Spleen (tissue), 11 donors: ENCODE measurements at regions not wholly inside any gene's neighbourhood (a gene's known extent, or its start where the extent isn't known, plus 50 kb on each side); places are given as distances from the start of the nearest gene placed in this dataset.

Experiments used
- DNase-seq: peaks from one replicate; pipeline ENCODE4 v3.0.0-alpha.2; 2020
- H3K27ac ChIP-seq, 8 donors: fragments of 200-600 bp; sonication (generic) in 7 of 8; 1 replicate in 4 of 8; 2 replicates in 4 of 8; pipeline versions ENCODE4 v1.5.0 to v1.8.0; 2016 to 2021; ENCODE audit warnings: inconsistent platforms in 4 of 8, mild to moderate bottlenecking in 4 of 8, moderate library complexity in 1 of 8
- H3K27me3 ChIP-seq, 7 donors: fragments of 200-600 bp; sonication (generic) in 6 of 7; replicated peaks in 1 of 7; 1 replicate in 4 of 7; 2 replicates in 3 of 7; pipeline versions ENCODE4 v1.5.0 to v1.8.0; 2016 to 2021; ENCODE audit warnings: inconsistent platforms in 3 of 7, mild to moderate bottlenecking in 1 of 7
- H3K36me3 ChIP-seq, 6 donors: fragments of 200-600 bp; sonication (generic) in 5 of 6; 1 replicate in 4 of 6; 2 replicates in 2 of 6; pipeline versions ENCODE4 v1.5.0 to v1.8.0; 2016 to 2021; ENCODE audit warnings: inconsistent platforms in 2 of 6
- H3K4me1 ChIP-seq, 6 donors: fragments of 200-600 bp; sonication (generic) in 5 of 6; 1 replicate in 3 of 6; 2 replicates in 3 of 6; pipeline versions ENCODE4 v1.5.0 to v1.8.0; 2016 to 2021; ENCODE audit warnings: inconsistent platforms in 3 of 6
- H3K4me3 ChIP-seq, 8 donors: fragments of 200-600 bp; sonication (generic) in 7 of 8; 1 replicate in 4 of 8; 2 replicates in 4 of 8; pipeline versions ENCODE4 v1.5.0 to v1.8.0; 2016 to 2021; ENCODE audit warnings: inconsistent platforms in 4 of 8, mild to moderate bottlenecking in 4 of 8, moderate library complexity in 2 of 8
- H3K9me3 ChIP-seq, 8 donors: fragments of 200-600 bp; sonication (generic) in 7 of 8; 1 replicate in 4 of 8; 2 replicates in 4 of 8; pipeline versions ENCODE4 v1.5.0 to v1.8.0; 2016 to 2021; ENCODE audit warnings: inconsistent platforms in 4 of 8
- CTCF ChIP-seq, 11 experiments: fragments of 200-600 bp in 7 of 11; fragments of 450-650 bp in 4 of 11; sonication (generic) in 4 of 11; IDR thresholded peaks in 8 of 11; conservative IDR thresholded peaks in 3 of 11; 1 replicate in 7 of 11; 2 replicates in 4 of 11; pipeline versions ENCODE4 v1.4.0 to v1.8.0; 2016 to 2021; ENCODE audit warnings: antibody characterized with exemption in 11 of 11, inconsistent platforms in 4 of 11, mild to moderate bottlenecking in 1 of 11
- POLR2A ChIP-seq, 3 donors: fragments of 450-650 bp; IDR thresholded peaks; one replicate each; pipeline ENCODE4 v1.5.1; 2017; ENCODE audit warnings: antibody characterized with exemption in 3 of 3, mild to moderate bottlenecking in 1 of 3
- POLR2AphosphoS5 ChIP-seq, 3 donors: sonication (generic); formaldehyde crosslinking; IDR thresholded peaks; one replicate each; pipeline ENCODE4 v1.5.1; 2017; ENCODE audit warnings: antibody characterized with exemption in 3 of 3
- WGBS, 5 donors: extraction: QIAGEN DNeasy Blood & Tissue Kit in 3 of 5; methylation state at CpG; one replicate each; pipeline versions ENCODE4 v1.1.5 to v1.1.7; 2013 to 2018; 5-methylcytosine and 5-hydroxymethylcytosine counted together
- intact Hi-C: fragments of 100-400 bp; cut with DNase I; formaldehyde crosslinking; loops from one replicate; pipeline ENCODE4 v1.15.0; 2023; ENCODE audit warnings: low total_unique reads
- donor health status: healthy with polysubstance abuse.
- donor health status: DM: no; HTN: no; CAD: no; lungs with moderate emphysema.
- donor health status: DM: no; HTN: no; CAD: no.
- donor health status: Bipolar disorder and iron deficiency.
- donor health status: healthy.
- donor health status: DM: no; HTN: no; CAD: no.
- donor health status: DM: yes; HTN: yes; CAD: no.

DNA sequence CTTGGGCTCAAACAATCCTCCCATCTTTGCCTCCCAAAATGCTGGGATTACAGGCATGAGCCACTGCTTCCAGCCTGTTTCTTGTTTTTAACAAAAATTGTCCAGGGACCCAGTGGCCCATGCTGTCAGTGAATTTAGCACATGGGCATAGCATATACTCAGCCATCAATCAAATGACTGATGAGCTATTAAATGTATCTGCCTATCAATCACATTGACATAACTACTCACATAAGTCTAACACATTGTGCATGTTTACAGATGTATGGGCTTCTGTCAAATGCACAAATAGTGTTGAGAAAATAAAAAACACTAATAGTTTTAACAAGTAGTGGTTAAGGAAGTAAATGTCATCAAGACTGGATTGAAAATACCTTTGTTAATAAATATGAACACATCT, 249.4 kb downstream of the COX18 start:
- H3K27me3 ChIP-seq: no peaks in the 10 kb centered on the region
- H3K4me1 ChIP-seq: no peaks in the 10 kb centered on the region
- no peak for TF ChIP-seq CTCF (IDR thresholded peaks at IDR 0.05 in 8 of 11, conservative IDR thresholded peaks at IDR 0.05 in 3 of 11)
- no peak for TF ChIP-seq POLR2AphosphoS5 (IDR thresholded peaks at IDR 0.05)
- no peak for TF ChIP-seq POLR2A (IDR thresholded peaks at IDR 0.05)
- DNase-seq: no peak
- no peak overlapping the region for H3K4me3 ChIP-seq
- no peaks in the 10 kb centered on the region for H3K36me3 ChIP-seq
- H3K27ac ChIP-seq: no peak overlapping the region
- no peaks in the 10 kb centered on the region for H3K9me3 ChIP-seq
- intact Hi-C loops: no loop called here

DNA sequence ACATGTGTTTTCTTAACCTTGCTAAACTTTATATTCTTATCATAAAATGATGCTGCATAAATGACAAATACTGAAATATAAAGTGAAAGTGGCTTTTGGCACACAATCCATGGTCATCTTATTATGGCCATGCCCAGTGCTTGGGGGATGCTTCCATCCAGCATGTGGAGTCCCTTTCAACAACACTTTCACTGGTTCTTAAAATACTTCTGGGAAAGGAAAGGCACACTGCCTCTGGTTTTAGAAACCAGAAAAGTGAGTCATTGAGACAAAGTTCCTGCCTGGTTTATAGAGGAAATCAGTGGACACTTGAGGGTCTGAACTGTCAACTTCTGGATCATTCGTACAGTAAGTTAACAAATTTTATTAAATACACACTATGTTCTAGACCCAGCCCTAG, 248.0 kb upstream of the ADAMTS3 start:
- Histone ChIP-seq H3K27ac (no peak overlapping the region), H3K4me1 (no peaks in the 10 kb centered on the region), H3K9me3 (no peaks in the 10 kb centered on the region), H3K4me3 (no peak overlapping the region), H3K36me3 (no peaks in the 10 kb centered on the region), H3K27me3 (no peaks in the 10 kb centered on the region)
- TF ChIP-seq CTCF (IDR thresholded peaks at IDR 0.05 in 8 of 11, conservative IDR thresholded peaks at IDR 0.05 in 3 of 11) (no peak), POLR2AphosphoS5 (IDR thresholded peaks at IDR 0.05) (no peak), POLR2A (IDR thresholded peaks at IDR 0.05) (no peak)
- DNase-seq: no peak
- intact Hi-C loops: no loop called here
- WGBS, 5 donors: 40 to 67% (median 54%) methylated on average over 1 of the region's 1 CpG

GRCh38 chr4:72814241-72814640, 245.2 kb upstream of the ADAMTS3 start:
- Histone ChIP-seq H3K27me3 (no peaks in the 10 kb centered on the region), H3K4me1 (no peaks in the 10 kb centered on the region), H3K4me3 (no peak overlapping the region), H3K9me3 (no peaks in the 10 kb centered on the region), H3K27ac (no peak overlapping the region), H3K36me3 (no peaks in the 10 kb centered on the region)
- 72 to 83% (median 76%) methylated on average over 1 of the region's 1 CpG for WGBS, 5 donors
- TF ChIP-seq CTCF (IDR thresholded peaks at IDR 0.05 in 8 of 11, conservative IDR thresholded peaks at IDR 0.05 in 3 of 11) (no peak), POLR2AphosphoS5 (IDR thresholded peaks at IDR 0.05) (no peak), POLR2A (IDR thresholded peaks at IDR 0.05) (no peak)
- intact Hi-C loops: no loop called here
- no peak for DNase-seq

DNA sequence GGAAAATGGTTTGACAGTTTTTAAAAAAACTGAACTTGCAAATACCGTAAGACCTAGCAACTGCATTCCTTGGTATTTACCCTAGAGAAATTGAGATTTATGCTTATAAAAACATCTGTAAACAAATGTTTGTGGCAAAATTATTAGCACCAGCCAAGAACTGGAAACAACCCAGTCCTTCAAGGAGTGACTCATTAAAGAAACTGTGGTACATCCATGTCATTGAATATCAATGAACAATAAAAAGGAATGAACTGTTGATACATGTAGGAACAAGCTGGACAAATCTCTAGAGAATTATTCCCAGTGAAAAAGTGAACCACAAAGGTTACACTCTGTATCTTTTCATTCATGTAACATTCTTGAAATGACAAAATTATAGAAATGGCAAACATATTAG, 240.2 kb upstream of the ADAMTS3 start:
- no peak for DNase-seq
- no peaks in the 10 kb centered on the region for H3K27me3 ChIP-seq
- 81 to 91% (median 85%) methylated on average over 1 of the region's 1 CpG for WGBS, 5 donors
- H3K9me3 ChIP-seq: no peaks in the 10 kb centered on the region
- TF ChIP-seq POLR2A (IDR thresholded peaks at IDR 0.05) (no peak), CTCF (IDR thresholded peaks at IDR 0.05 in 8 of 11, conservative IDR thresholded peaks at IDR 0.05 in 3 of 11) (no peak), POLR2AphosphoS5 (IDR thresholded peaks at IDR 0.05) (no peak)
- intact Hi-C loops: no loop called here
- H3K27ac ChIP-seq: no peak overlapping the region
- no peaks in the 10 kb centered on the region for H3K4me1 ChIP-seq
- H3K36me3 ChIP-seq: no peaks in the 10 kb centered on the region
- no peak overlapping the region for H3K4me3 ChIP-seq
